ENCODE measurements at regions not wholly inside any gene's neighbourhood (a gene's known extent, or its start where the extent isn't known, plus 50 kb on each side); places are given as distances from the start of the nearest gene placed in this dataset.

DNA sequence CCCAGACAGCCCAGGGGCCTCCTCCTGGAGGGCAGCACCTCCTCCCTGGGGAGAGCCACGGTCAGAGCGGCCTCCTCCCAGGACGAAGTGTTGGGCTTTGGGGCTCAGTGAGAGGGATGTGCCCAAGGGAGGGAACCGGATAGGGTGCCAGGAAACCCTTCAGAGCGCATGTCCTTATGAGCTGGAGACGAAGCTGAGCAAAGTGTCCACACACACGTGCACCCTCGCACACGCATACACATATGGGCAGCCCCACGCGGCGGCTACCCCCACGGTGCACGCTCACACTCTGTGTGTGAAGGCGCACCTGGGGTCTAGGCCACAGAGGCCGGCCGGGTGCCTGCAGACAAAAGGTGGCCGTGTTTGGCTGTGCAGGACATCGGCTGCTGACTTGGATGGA, 106.1 kb upstream of the HDAC4 start:
- DNase-seq (ENCODE audit: low read depth in 3 of 3, low spot score in 1 of 3) = no peak

DNA sequence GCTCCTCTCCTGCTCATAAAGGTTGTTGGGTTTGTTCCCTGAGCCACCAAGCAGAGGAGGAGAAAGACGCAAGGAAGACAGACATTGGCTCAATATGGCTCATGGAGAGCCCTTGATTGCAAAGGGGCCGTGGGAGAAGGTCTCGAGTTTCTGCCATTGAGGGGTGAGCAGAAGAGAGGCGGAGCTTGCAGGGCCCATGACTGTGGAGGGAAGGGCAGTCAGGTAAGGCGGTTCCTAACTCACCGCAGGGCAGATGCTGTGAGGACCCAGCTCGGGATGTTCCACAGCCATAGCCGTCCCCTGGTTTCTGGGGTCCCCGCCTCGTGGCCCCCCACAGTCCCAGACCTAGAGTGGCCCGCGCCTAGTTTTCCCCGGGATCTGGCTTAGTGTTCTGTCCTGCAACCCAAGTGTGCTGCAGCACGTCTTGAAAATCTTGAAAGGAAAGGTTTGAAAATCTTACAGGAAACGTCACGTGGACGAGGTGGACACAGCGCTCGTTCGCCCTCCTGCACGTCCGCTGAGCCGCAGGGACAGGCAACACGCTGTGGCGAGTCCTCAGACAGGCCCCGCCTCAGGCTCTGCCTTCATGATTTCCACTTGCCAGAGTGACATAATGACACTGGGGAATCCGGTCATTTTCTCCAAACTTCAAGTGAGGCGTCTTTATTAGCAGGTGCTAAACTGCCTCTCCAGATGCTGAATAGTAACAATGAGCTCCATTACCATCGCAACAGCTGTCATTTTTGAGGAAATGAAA, 105.5 kb upstream of the HDAC4 start:
- DNase-seq (ENCODE audit: low read depth in 3 of 3, low spot score in 1 of 3) = no peak

DNA sequence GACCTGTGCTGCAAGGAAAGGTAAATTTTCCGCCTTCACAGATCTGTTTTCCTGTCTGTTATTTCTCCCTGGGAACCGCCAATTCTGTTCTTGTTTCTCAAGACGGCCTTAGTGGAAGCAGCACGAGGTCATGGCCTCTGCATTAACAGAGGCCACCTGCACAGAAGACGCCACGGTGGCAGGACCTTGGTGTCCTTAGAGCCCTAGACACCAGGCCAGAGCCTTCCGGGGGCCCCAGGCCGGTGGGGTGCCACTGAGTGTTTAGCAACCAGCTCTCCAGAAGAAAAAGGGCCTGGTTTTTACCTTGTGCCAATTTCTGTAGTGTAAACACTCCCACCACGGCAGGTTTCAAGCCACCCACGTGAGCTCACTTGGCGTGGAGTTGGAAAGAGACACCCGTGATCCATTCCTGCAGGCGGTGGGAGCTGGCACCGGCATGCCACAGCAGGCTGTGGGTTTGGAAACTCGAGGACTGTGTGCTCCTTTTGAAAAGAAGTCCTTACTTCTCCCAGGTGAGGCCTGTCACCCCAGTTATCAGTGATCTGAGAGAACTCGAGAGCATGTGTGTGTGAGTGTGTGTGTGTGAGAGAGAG, 103.9 kb upstream of the HDAC4 start:
- DNase-seq (ENCODE audit: low read depth in 3 of 3, low spot score in 1 of 3) = no peak

DNA sequence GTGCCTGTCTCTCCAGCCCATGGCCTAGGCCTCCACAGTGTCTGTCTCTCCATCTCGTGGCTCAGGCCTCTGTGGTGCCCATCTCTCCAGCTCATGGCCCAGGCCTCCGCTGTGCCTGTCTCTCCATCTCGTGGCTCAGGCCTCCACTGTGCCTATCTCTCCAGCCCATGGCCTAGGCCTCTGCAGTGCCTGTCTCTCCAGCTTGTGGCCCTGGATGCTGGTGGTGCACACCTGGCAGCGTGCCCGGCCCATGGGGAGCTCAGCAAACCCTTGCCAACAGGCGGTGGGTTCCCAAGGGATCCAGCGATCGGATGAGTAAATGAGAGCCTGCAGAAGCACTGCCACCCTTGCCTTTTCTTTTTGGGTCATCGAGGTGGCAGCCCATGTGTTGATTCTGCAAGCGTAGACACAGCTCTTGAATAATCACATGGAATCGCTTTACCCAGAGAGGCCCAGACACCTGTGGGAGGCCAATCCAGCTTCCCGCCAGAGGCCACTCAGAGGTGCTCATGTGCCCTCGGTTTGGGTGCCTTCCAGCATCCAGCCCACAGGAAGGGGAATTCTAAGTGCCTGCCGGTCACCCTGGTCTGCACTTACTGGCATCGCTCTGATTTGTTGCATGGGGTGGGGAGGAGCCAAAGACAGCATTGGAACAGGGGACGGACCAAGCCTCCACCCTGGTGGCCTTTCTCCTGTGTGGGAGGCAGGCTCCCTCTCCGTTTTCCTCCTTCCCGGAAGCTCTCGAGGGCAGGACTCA, 101.8 kb upstream of the HDAC4 start:
- DNase-seq (ENCODE audit: low read depth in 3 of 3, low spot score in 1 of 3) = no peak

DNA sequence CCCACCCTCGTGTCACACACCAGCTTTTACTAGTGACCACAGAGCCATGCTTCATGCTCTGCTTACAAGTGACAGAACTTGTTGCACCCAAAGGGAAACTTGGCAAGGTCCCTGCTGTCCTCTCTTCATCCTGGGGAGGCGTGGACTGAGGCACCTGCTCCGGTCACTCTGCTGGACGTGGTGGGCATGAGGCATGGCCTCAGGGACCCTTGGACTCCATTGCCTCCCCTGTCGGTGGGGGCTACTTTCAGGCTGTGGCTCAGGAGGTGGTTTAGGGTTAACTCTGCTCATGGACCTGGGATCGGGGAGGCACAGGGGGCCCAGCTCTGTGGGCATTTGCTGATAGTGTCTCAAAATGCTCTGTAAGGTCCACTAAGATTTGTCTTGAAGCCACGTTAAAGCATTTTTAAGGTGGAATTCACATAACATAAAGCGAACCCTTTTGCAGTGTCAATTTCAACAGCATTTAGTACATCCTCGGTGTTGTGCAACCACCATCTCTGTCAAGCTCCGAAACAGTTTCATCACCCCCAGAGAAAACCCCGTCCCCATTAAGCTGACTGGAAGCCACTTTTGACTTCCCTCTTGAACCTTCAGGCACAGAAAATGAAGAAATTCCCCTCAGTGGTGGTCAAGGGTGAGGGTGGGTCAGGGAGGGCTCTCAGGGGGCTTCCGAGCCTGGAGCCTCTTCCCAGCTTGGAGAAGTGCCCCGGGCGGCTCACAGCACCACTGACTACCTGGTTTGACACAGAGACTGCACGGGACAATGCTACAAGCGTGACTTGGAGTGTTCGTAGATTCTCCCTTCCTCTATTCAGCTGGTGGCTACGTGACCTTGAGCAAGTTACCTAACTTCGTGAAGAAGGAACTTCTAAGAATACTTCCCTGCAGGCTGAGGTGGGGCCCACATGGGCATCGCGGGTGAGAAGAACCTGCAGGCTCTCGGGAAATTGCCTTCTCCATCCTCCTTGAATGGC, 100.0 kb upstream of the HDAC4 start:
- no peak for DNase-seq (ENCODE audit: low read depth in 3 of 3, low spot score in 1 of 3)

DNA sequence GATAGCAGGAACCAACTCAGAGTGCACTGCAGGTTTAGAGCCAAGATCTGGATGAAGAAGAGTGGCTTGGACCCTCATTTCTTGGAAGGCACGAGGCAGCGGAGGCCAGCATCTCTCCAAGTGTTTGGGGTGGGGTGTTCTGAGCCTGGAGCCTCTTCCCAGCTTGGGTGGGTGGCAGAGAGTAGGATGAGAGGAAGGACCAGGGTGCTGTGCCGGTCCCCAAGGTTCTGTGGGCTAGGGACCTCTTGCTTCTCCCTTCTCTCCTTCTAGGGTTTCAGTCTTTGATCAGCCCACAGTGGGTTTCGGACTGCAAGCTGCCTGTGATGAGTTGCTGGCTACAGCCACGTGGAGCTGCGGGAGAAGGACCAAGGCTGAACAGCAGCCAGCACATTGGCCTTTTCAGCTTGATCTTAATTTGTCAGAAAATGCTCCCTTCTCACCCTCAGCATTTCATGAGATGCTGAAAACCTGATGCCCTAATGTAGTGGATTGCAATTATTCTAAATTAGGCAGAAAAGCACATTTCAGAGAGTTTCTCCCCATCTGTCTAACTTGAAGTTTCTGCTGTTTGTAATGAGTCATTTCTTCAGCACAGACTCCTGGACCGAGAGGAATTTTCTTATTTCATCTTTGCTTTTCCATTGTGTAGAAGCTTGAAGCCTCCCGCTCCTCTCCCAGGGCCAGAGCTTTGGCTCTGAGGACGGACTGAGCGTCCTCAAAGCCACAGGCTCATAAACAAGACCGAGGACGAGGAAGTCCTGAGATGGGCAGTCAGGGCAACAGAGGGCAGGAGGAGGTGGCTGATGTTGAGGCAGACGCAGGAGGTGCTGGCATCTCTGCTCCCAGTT, 99.1 kb upstream of the HDAC4 start:
- DNase-seq (ENCODE audit: low read depth in 3 of 3, low spot score in 1 of 3) = no peak

DNA sequence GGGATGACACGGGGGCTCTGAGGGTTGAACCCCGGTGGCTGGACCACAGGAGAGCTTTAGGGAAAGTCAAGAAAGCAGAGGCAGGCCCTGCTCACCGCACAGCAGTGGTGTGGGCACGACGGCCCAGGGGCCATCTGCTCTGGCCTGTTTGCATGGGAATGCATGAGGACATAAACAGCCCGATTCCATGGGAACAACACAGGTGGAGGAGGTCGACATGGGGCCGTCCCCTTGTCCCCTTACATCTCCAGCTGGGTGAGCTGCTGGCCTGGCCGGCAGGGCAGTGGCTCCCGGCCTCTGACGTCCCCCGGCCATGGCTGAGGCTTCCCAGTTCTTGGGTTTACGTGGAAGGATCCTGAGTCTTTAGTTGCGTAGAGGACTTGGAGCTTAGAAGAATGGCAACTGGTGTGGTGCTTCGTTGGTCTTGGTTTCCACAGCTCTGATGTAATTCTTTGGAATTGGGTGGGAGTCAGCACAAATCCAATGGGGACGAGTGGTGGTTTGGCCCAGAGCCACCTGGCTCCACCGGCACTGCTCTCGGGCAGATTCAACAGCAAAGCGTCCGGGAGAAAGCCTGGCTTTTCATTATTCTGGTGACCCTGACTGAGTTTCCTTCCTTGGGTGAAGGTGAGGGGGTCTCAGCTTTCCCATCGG, 98.3 kb upstream of the HDAC4 start:
- no peak for DNase-seq (ENCODE audit: low read depth in 3 of 3, low spot score in 1 of 3)

DNA sequence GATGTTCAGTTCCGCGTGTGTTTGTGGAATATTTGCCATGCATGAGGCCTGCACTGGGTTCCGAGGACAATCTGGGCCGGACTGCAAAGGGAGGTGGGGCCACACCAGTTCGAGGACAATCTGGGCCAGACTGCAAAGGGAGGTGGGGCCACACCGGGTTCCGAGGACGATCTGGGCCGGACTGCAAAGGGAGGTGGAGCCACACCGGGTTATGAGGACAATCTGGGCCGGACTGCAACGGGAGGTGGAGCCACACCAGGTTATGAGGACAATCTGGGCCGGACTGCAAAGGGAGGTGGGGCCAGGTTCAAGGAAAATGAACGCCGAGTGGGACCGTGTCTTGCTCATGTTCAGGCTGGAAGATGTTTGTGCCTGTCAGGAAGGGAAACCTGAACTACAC, 97.8 kb upstream of the HDAC4 start:
- no peak for DNase-seq (ENCODE audit: low read depth in 3 of 3, low spot score in 1 of 3)

DNA sequence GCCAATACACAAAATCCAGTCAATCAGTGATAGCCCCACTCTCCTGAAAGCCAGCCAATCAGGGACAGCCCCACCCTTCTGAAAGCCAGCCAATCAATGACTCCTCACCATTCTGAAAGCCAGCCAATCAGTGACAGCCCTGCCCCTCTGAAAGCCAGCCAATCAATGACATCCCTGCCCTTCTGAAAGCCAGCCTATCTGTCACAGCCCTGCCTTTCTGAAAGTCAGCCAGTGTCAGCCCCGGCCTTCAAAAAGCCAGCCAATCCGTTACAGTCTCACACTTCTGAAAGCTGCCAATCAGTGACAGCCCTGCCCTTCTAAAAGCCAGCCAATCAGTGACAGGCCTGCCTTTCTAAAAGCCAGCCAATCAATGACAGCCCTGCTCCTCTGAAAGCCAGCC, 95.9 kb upstream of the HDAC4 start:
- DNase-seq (ENCODE audit: low read depth in 3 of 3, low spot score in 1 of 3) = no peak

DNA sequence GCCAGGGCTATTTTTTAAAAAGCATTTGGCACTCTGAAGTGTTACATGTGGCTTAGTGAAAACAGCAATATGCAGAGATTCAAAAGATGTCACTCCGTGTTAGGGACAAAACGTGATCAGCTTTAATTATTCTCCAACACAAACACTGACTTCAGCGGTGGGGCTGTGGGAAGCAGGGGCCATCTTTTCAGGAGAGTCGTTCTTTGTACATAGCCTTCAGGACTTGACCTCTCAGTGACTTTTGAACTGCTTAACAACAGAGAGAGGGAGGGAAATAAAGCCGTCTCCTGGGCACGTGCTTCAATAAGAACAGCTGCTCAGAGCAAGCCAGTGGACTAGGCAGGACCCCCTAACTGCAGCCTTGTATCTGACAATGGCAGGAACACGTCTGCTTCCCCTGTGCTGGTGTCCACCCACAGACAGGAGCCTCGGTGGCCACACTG, 95.0 kb upstream of the HDAC4 start:
- DNase-seq (ENCODE audit: low read depth in 3 of 3, low spot score in 1 of 3) = no peak

DNA sequence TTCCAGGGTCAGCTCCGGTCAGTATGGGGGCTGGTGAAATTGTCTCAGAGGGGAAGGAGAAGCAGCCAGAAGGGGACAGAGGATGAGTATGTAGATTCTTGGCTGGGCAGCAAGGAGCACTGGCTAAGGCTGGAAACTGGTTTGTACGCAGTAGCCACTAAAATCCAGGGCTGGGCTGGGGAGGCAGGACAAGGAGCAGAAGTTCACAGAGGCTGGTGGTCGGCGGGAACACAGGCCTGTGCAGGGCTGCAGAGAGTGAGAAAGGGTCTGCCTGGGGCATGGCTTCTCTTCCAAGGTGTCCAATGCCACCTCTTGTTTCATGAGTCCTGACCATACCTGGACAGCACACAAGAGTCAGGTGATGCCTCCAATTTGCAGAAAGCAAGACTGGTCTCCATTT, 94.4 kb upstream of the HDAC4 start:
- DNase-seq (ENCODE audit: low read depth in 3 of 3, low spot score in 1 of 3) = no peak

DNA sequence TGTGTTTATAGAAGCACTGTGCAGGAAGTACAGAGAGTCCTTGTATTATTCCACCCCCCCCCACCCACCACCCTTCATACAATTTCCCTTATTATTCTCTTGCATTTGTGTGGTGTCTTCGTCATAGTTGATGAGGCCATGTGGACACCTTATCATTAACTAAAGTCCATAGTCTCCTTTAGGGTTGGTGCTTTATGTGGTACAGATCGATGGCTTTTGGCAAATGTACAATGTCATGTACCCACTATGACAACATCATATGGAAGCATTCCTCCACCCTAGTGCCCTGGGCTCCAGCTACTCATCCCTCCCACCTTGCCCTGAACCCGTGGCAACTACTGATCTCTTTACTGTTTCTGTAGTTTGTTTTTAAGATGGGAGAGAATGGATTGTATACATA, 93.8 kb upstream of the HDAC4 start:
- DNase-seq (ENCODE audit: low read depth in 3 of 3, low spot score in 1 of 3) = no peak

DNA sequence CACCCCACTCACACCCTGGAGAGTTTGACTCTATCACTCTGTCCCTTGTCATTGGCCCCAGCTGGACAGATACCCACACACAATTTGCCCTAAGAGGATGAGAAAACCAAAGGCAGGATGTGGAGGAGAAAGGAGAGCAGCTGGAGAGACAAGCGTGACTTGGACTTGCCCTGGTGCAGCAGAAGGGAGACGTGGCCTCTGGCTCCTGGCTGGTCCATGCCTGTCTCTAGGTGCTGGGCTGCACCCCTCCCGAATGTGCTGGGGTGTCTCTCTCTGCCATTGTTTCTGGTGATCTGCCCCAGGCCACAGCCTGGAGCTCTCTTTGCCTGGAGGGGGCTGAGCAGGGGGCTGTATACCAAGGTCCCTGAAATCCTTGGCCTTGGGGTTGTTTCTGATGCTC, 88.7 kb upstream of the HDAC4 start:
- DNase-seq (ENCODE audit: low read depth in 3 of 3, low spot score in 1 of 3) = no peak

DNA sequence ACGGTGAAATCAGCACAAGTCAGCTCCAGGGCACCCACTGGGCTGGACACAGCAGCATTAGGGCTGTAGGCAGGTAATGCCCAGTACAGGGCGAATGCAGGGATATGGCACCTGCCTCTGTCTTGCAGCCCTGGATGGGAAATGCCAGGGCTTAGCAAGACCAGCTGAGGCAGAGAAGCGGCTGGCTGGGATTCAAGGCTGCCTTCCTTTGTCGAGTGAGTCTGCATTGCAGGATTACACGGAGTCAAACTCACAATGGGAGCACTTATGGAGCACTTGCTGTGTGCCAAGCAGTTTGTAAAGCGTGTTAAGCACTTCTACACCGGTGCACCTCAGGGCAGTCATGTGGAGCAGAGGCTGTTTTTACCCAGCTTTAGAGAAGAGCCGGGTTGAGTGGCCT, 87.3 kb upstream of the HDAC4 start:
- DNase-seq (ENCODE audit: low read depth in 3 of 3, low spot score in 1 of 3) = no peak

DNA sequence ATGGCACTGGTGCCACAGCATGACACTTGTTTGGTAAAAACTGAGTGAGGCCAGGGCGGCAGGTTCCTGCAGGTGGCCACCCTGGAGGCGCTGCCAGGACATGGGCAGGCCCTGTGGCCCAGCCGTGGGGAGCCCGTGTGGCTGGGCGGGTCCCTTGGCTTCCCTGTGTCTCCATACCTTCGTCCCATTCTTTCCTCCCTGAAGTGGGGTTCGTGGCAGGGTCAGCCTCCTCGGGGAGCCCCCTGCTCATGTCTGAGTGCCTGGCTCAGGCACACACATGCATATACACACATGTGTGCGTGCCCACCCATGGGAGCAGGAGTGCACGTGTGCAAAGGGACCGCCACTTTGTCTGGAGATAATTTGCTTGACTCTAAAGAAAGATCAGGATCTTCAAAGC, 86.5 kb upstream of the HDAC4 start:
- no peak for DNase-seq (ENCODE audit: low read depth in 3 of 3, low spot score in 1 of 3)

DNA sequence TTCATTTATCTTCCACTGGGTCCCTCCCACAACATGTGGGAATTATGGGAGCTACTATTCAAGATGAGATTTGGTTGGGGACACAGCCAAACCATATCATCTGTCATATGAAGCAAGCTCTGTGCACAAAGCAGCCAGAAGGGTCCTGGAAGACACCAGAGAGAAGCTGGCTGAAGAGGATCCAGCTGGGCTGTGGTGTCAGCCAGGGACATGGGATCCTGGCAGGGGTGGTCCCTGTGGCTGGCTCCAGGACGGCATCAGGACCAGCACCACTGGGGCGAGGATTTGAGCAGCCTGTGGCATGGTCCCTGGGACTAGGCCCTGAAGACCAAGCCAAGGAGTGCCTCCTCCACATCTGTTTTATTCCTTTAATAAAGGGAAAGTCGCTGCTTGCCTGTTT, 84.8 kb upstream of the HDAC4 start:
- no peak for DNase-seq (ENCODE audit: low read depth in 3 of 3, low spot score in 1 of 3)

DNA sequence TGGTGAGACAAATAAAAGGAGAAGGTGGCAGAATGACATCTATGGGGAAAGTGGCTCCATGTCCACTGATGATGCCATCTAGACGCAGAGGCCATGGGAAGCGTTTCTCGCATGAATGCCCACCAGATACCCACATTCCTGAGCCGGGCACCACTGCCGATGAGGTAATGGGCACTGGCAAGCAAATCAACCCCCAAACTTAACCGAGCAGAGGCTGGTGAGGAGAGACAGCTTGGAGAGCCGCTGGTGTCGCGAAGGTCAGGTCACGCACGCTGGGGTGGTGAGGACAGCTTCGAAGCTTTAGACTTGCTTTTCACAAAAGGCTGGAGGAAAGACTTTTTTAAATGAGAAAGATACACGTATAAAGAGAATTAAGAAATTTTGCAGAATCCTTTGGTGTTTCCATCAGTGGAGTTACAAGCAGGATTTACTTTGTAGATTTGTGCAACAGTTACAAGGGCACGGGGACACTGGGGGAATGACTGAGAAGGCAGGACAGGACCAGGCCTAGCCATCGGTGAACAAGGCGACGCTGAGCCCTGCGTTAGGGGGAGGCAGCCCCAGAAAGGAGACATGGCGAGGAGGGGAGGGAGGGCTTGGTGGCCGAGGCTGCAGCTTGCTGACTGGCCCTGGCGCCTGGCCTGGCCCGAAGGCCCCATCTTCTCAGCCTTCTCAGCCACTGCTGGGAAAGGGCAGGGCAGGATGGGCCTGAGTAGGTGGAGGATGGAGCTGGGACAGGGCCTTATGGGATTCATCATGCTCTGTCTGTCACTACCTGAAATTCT, 83.9 kb upstream of the HDAC4 start:
- DNase-seq (ENCODE audit: low read depth in 3 of 3, low spot score in 1 of 3) = no peak

DNA sequence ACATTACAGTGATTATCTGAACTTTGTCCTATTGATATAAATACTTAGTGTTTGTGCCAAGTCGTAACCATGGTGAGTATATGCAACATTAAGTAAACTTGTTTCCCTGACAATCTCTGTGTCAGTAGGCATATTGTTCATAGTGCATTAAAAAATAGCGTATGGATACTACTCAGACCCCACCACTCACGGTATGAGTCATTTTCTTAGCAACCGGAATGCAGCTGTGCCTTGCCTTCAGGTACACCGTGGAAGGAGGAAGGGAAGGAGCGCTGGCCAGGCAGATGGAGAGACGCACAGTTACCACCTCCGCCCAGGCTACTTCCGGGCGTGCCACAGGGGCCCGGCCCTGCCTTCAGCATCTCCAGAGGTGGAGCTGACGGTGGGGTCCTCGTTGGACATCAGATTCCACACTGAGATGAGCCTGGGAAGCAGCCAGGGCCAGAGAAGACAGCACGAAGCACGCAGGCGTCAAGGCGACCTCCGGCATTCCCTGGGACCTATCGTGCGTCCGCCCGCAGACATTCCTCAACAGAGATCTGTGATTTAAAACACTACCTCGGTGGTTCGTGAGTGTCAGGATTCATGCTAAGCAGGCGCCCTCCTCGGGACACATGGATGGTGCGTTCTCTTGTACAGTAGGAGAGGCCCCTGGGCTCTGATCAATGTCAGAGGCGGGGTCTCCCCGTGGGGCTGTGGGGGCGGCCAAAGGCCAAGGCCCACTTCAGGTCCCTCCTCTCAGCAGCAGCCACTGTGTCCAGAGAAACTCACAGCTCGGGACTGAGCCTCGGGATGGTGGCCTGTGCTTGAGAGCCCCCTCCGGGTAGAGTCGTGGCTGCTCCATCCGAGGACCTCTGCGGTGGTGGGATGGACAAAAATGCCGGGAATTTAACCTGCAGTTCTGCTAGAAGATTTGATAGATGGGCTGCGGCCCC, 82.2 kb upstream of the HDAC4 start:
- DNase-seq (ENCODE audit: low read depth in 3 of 3, low spot score in 1 of 3) = no peak
